ENCODE measurements at regions not wholly inside any gene's neighbourhood (a gene's known extent, or its start where the extent isn't known, plus 50 kb on each side); places are given as distances from the start of the nearest gene placed in this dataset.

DNA sequence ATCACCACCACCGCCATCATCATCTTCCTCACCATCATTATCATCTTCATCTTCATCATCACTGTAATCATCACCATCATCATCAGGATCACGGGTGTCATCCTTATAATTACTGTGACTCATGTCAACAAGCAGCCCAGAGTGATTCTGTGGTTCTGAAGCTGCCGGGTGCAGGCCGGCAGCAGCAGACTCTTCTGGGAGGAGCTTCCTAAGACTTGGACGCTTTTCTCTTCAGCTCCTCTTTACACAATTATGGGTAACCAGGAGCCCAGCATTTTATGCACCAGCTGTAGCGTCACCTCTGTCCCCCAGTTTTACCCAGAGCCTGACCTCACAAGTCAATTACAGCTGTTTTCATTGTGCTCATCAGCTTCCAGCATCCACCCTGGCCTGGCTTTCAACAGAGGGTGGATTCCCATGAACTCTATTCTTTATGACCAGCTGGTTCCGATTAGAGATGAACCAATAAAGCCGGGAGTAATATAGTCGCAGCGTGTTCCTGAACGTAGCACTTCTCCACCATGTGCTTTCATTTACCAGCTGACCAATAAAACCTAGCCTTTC, 275.8 kb downstream of the FOXL1 start:
- H4K20me1 ChIP-seq (ENCODE audit: insufficient read depth, low read length): no peaks in the 10 kb centered on the region
- TF ChIP-seq EZH2phosphoT487 (IDR thresholded peaks at IDR 0.05; ENCODE audit: low read length): no peak
- TF ChIP-seq, protein P1, sequence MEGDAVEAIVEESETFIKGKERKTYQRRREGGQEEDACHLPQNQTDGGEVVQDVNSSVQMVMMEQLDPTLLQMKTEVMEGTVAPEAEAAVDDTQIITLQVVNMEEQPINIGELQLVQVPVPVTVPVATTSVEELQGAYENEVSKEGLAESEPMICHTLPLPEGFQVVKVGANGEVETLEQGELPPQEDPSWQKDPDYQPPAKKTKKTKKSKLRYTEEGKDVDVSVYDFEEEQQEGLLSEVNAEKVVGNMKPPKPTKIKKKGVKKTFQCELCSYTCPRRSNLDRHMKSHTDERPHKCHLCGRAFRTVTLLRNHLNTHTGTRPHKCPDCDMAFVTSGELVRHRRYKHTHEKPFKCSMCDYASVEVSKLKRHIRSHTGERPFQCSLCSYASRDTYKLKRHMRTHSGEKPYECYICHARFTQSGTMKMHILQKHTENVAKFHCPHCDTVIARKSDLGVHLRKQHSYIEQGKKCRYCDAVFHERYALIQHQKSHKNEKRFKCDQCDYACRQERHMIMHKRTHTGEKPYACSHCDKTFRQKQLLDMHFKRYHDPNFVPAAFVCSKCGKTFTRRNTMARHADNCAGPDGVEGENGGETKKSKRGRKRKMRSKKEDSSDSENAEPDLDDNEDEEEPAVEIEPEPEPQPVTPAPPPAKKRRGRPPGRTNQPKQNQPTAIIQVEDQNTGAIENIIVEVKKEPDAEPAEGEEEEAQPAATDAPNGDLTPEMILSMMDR (IDR thresholded peaks at IDR 0.05; ENCODE audit: low read length): no peak
- no peak for TF ChIP-seq EZH2 (optimal IDR thresholded peaks at IDR 0.05; ENCODE audit: low read depth, low read length)
- H3K4me3 ChIP-seq (ENCODE audit: low read length): no peak overlapping the region
- no peaks in the 10 kb centered on the region for H3K36me3 ChIP-seq (replicated peaks; ENCODE audit: insufficient read depth, low read length)
- no peak overlapping the region for H3K4me2 ChIP-seq (ENCODE audit: low read depth, low read length)
- H3K27ac ChIP-seq (ENCODE audit: low read length): no peak overlapping the region
- peaks cover 22% of the 10 kb centered on the region for H3K27me3 ChIP-seq (replicated peaks; ENCODE audit: insufficient read depth, low read length)
- no peaks in the 10 kb centered on the region for H3K4me1 ChIP-seq (ENCODE audit: low read length)
- H3K9me2 ChIP-seq (replicated peaks; ENCODE audit: insufficient read depth, low read length): no peaks in the 10 kb centered on the region
- no peaks in the 10 kb centered on the region for H3K79me2 ChIP-seq (ENCODE audit: low read length)
- H3K9ac ChIP-seq (ENCODE audit: low read length): no peak overlapping the region
- no peaks in the 10 kb centered on the region for H3F3A ChIP-seq (ENCODE audit: insufficient read depth, low read length)
- no peak overlapping the region for H2AFZ ChIP-seq (ENCODE audit: low read length)
- DNase-seq: no peak
- no peaks in the 10 kb centered on the region for H3K9me3 ChIP-seq (replicated peaks; ENCODE audit: insufficient read depth, low read length)

DNA sequence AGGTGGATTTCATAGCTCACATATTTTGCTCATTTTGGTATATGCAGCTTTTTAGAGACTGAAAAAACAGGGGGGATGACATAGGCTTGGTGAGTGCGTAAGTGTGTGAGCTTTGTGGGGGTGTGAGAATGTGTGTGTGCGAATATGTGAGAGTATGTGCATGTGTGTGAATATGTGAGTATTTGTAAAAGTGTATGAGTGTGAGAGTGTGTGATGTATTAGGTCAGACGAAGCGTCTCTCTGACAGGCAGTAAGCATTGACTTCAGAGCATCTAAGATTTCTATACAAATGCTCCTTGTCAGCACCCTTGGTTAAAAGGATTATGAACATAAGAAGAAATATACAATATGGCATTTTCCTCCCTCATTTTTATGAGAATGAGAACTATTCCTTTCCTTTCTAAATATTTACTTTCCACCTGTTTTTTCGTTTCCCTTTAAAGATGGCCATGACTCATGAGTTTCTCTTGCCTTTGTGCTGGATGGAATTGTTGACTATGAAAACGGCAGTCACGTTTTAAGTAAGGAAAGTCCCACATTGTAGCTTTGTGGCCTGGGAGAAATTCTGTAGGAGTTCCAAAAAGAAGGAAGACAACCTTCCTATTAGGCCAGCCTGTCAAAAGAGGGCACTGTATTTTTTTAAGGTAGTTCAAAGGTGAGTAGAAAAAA, 276.4 kb downstream of the FOXL1 start:
- no peaks in the 10 kb centered on the region for H3F3A ChIP-seq (ENCODE audit: insufficient read depth, low read length)
- H3K4me3 ChIP-seq (ENCODE audit: low read length): no peak overlapping the region
- peaks cover 29% of the 10 kb centered on the region for H3K27me3 ChIP-seq (replicated peaks; ENCODE audit: insufficient read depth, low read length)
- no peak overlapping the region for H2AFZ ChIP-seq (ENCODE audit: low read length)
- no peaks in the 10 kb centered on the region for H3K79me2 ChIP-seq (ENCODE audit: low read length)
- H4K20me1 ChIP-seq (ENCODE audit: insufficient read depth, low read length): no peaks in the 10 kb centered on the region
- DNase-seq: no peak
- H3K9ac ChIP-seq (ENCODE audit: low read length): no peak overlapping the region
- H3K4me2 ChIP-seq (ENCODE audit: low read depth, low read length): no peak overlapping the region
- H3K4me1 ChIP-seq (ENCODE audit: low read length): no peaks in the 10 kb centered on the region
- no peak overlapping the region for H3K27ac ChIP-seq (ENCODE audit: low read length)
- no peaks in the 10 kb centered on the region for H3K36me3 ChIP-seq (replicated peaks; ENCODE audit: insufficient read depth, low read length)
- no peaks in the 10 kb centered on the region for H3K9me2 ChIP-seq (replicated peaks; ENCODE audit: insufficient read depth, low read length)
- no peaks in the 10 kb centered on the region for H3K9me3 ChIP-seq (replicated peaks; ENCODE audit: insufficient read depth, low read length)
- TF ChIP-seq, protein P1 (IDR thresholded peaks at IDR 0.05; ENCODE audit: low read length): no peak
- TF ChIP-seq EZH2phosphoT487 (IDR thresholded peaks at IDR 0.05; ENCODE audit: low read length) (no peak), EZH2 (optimal IDR thresholded peaks at IDR 0.05; ENCODE audit: low read depth, low read length) (no peak)

DNA sequence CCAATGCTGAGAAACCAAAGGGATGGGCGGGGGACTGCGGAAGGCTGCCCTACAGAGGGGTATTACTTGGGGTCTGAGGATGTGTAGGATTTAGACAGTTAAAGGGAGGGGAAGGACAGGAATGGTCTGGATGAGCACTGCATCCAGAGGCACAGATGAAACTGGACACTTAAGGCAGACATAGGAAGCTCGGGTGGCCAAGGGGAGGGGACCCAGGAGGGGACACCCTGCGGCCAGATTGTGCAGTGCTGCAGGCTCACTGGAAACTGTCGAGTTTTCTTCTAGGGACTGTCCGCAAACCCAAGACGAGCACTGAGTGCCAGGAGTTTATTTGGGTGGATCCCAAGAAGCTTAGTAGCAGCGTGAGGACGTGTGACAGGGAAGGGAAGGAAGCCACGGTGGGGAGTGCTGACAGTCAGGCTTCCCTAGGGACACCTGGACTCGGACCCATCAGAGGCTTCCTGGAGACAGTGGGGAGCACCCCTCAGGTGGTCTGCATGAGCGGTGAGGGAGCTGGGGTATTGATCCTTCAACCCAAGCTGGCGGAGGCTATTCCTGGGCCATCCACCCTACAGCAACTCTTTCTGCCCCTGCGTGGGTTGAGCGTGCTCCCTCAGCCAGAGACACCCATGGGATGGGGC, 278.7 kb downstream of the FOXL1 start:
- TF ChIP-seq EZH2phosphoT487 (IDR thresholded peaks at IDR 0.05; ENCODE audit: low read length): no peak
- TF ChIP-seq EZH2 (optimal IDR thresholded peaks at IDR 0.05; ENCODE audit: low read depth, low read length): no peak
- TF ChIP-seq, protein P1 (IDR thresholded peaks at IDR 0.05; ENCODE audit: low read length): no peak
- no peaks in the 10 kb centered on the region for H3K9me2 ChIP-seq (replicated peaks; ENCODE audit: insufficient read depth, low read length)
- no peak overlapping the region for H2AFZ ChIP-seq (ENCODE audit: low read length)
- no peak overlapping the region for H3K4me2 ChIP-seq (ENCODE audit: low read depth, low read length)
- no peaks in the 10 kb centered on the region for H3K9me3 ChIP-seq (replicated peaks; ENCODE audit: insufficient read depth, low read length)
- H3K79me2 ChIP-seq (ENCODE audit: low read length): no peaks in the 10 kb centered on the region
- H4K20me1 ChIP-seq (ENCODE audit: insufficient read depth, low read length): no peaks in the 10 kb centered on the region
- H3K27me3 ChIP-seq (replicated peaks; ENCODE audit: insufficient read depth, low read length): peaks cover 32% of the 10 kb centered on the region
- H3K27ac ChIP-seq (ENCODE audit: low read length): no peak overlapping the region
- no peaks in the 10 kb centered on the region for H3K4me1 ChIP-seq (ENCODE audit: low read length)
- no peaks in the 10 kb centered on the region for H3K36me3 ChIP-seq (replicated peaks; ENCODE audit: insufficient read depth, low read length)
- H3K4me3 ChIP-seq (ENCODE audit: low read length): no peak overlapping the region
- no peaks in the 10 kb centered on the region for H3F3A ChIP-seq (ENCODE audit: insufficient read depth, low read length)
- no peak overlapping the region for H3K9ac ChIP-seq (ENCODE audit: low read length)
- no peak for DNase-seq
